Mucosa of descending colon (tissue), 3 donors: ENCODE measurements at regions not wholly inside any gene's neighbourhood (a gene's known extent, or its start where the extent isn't known, plus 50 kb on each side); places are given as distances from the start of the nearest gene placed in this dataset.
"Not testable (repeated sequence)": the region's sequence is repeated elsewhere in the genome, so short reads cannot be mapped to it uniquely, and the experiment has no call there.

ENCODE experiments used
- ATAC-seq: fragments of 200-7000 bp; cut with Tn5 transposase; one replicate; pipeline ENCODE4 v1.9.1; 2020; ENCODE audit warnings: mild to moderate bottlenecking, moderate library complexity
- DNase-seq, 3 donors: peaks; one replicate each; pipeline ENCODE4 v3.0.0-alpha.2; 2020
- H3K36me3 ChIP-seq: fragments of 200-600 bp; one replicate; pipeline ENCODE4 v1.8.0; 2021; ENCODE audit warnings: low read depth, mild to moderate bottlenecking
- H3K4me1 ChIP-seq: fragments of 200-600 bp; one replicate; pipeline ENCODE4 v1.8.0; 2021; ENCODE audit warnings: low read depth, mild to moderate bottlenecking
- H3K4me3 ChIP-seq: fragments of 200-600 bp; one replicate; pipeline ENCODE4 v1.8.0; 2021; ENCODE audit warnings: mild to moderate bottlenecking
- H3K9me3 ChIP-seq: fragments of 200-600 bp; one replicate; pipeline ENCODE4 v1.8.0; 2021; ENCODE audit warnings: mild to moderate bottlenecking
- CTCF ChIP-seq: fragments of 200-600 bp; IDR thresholded peaks from one replicate; pipeline ENCODE4 v1.8.0; 2022; ENCODE audit warnings: antibody characterized with exemption, mild to moderate bottlenecking
- intact Hi-C, 2 donors: fragments of 100-400 bp; cut with DNase I in 1 of 2; cut with micrococcal nuclease in 1 of 2; formaldehyde crosslinking; loops; one replicate each; pipeline versions ENCODE4 v1.11.0 to v1.11.1; 2022; cut with DNase I, micrococcal nuclease
- donor health status: DM: no; HTN: no; CAD: no; lungs with moderate emphysema.
- donor health status: DM: no; HTN: no; CAD: no.
- donor health status: DM: no; HTN: yes; CAD: no.

DNA sequence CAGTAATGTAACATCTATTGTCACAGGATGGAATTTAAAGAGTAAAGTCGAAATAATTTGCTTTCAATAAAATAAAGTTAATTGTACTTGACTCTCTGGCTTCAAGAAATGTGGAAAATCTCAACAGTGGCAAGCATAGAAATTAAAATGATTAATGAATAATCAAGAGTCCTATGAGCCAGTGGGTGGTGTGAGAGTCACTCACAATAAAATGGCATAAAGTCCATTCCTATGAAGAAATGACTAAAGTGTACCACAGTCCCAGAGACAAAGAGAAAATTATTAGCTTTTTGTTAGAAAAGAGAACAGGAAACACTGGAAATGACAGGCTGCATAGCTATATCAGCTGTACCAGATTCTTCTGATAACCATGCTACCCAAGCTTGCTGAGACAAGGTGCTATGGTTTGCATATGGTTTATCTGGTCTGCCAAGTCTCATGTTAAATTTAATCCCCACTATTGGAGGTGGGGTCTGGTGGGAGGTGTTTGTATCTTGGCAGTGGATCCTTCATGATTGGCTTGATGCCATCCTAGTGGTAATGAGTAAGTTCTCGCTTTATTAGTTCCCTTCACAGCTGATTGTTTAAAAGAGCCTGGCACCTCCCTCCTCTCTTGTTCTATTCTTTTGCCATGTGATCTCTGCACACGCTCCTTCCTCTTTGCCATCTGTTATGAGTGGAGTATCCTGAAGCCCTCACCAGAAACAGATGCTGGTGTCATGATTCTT, 647.7 kb upstream of the ITGA1 start:
- Histone ChIP-seq H3K9me3 (no peaks in the 10 kb centered on the region), H3K4me1 (no peaks in the 10 kb centered on the region), H3K36me3 (no peaks in the 10 kb centered on the region), H3K4me3 (no peak overlapping the region)
- DNase-seq (no peak), ATAC-seq (no peak)
- no peak for TF ChIP-seq CTCF
- intact Hi-C loops = no loop called here

GRCh38 chr5:52148679-52149078, 639.0 kb upstream of the ITGA1 start:
- no peak for ATAC-seq
- TF ChIP-seq CTCF = no peak
- no peak for DNase-seq
- Histone ChIP-seq H3K36me3 (no peaks in the 10 kb centered on the region), H3K4me1 (no peaks in the 10 kb centered on the region), H3K9me3 (no peaks in the 10 kb centered on the region), H3K4me3 (no peak overlapping the region)
- intact Hi-C loops = no loop called here

DNA sequence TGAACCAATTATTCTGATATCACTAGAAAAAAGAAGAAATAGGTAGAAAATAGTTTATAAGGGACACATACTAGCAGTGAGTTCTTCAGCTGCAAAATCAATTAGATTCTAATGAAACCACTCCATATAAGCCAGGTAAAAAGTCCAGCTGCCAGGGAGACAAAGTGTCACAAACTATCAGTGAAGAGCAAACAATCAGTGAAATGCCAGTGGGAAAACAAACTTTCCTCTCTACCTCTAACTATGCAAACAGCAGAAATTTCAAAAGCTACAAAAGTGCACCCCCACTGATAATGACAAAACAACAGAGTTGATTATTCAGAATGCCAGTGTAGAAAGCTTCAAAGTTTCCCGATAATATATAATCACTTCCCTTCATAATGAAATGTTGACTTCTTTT, 637.2 kb upstream of the ITGA1 start:
- Histone ChIP-seq H3K9me3 (no peaks in the 10 kb centered on the region), H3K4me3 (no peak overlapping the region), H3K4me1 (no peaks in the 10 kb centered on the region), H3K36me3 (no peaks in the 10 kb centered on the region)
- DNase-seq = no peak
- TF ChIP-seq CTCF = no peak
- intact Hi-C loops = no loop called here
- ATAC-seq = no peak

GRCh38 chr5:52156809-52157208, 630.9 kb upstream of the ITGA1 start:
- H3K36me3 ChIP-seq, H3K4me1 ChIP-seq, ATAC-seq, DNase-seq, H3K9me3 ChIP-seq, intact Hi-C loops, H3K4me3 ChIP-seq: not testable (repeated sequence)

- H3K4me3 ChIP-seq, H3K36me3 ChIP-seq, DNase-seq, intact Hi-C loops, ATAC-seq, H3K9me3 ChIP-seq, H3K4me1 ChIP-seq: not testable (repeated sequence)
Observed at GRCh38 chr5:52165806-52166205, 621.9 kb upstream of the ITGA1 start.

- H3K36me3 ChIP-seq = no peaks in the 10 kb centered on the region
- H3K4me1 ChIP-seq = no peaks in the 10 kb centered on the region
- intact Hi-C loops = no loop called here
- no peak for ATAC-seq
- H3K4me3 ChIP-seq = no peak overlapping the region
- no peak for TF ChIP-seq CTCF
- DNase-seq = no peak
- H3K9me3 ChIP-seq = no peaks in the 10 kb centered on the region
Observed at GRCh38 chr5:52173133-52173532, 614.6 kb upstream of the ITGA1 start.

DNA sequence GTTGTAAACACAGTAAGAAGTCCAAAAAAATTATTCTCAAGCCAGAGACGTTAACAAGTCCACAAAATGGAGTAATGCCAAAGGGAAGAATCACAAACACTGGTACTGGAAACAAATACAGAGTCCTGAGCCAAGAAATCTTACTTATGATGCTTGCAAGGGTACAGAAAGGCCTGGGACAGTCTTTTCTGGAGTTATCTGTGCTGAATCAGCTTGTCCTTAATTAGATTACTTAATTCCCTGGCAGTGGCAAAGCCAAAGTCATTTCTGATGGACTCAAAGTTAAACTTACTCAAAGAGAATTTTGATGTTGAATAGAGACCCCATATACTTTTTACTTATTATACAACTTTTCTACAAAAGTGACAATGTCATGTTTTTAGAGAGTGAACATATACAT, 610.5 kb upstream of the ITGA1 start:
- TF ChIP-seq CTCF = no peak
- intact Hi-C loops = no loop called here
- ATAC-seq (no peak), DNase-seq (no peak)
- Histone ChIP-seq H3K4me1 (no peaks in the 10 kb centered on the region), H3K9me3 (no peaks in the 10 kb centered on the region), H3K4me3 (no peak overlapping the region), H3K36me3 (no peaks in the 10 kb centered on the region)
